ENCODE measurements at regions not wholly inside any gene's neighbourhood (a gene's known extent, or its start where the extent isn't known, plus 50 kb on each side); places are given as distances from the start of the nearest gene placed in this dataset.

DNA sequence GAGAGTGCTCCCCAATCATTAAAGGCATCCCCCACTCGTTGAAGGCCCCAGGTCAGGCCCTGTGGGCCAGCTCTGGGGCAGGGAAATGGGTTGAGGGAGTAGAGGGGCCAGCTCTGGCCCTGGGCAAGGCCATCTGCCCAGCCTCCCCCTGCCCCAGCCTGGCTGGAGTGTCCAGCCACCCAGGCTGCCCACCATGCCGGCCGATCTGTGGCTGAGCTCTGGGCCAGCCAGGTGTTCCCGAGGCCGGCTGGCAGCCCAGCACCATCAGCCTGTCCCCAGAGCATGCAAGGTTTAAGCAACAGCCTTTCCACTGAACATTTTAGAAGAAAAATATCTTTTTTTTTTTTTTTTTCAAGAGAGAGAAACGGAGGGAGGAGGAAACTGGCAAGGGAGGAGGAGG is 62.8 kb upstream of the LINGO1 start:
- DNase-seq (ENCODE audit: low read depth) = no peak
- in situ Hi-C loops (cut with HindIII; ENCODE audit: low sequenced_read_pairs) = no loop called here
- no peak overlapping the region for H3K4me3 ChIP-seq (ENCODE audit: low read depth, low read length)
- no peak for TF ChIP-seq CTCF (IDR thresholded peaks at IDR 0.05; ENCODE audit: low read depth, low read length, missing control alignments)

DNA sequence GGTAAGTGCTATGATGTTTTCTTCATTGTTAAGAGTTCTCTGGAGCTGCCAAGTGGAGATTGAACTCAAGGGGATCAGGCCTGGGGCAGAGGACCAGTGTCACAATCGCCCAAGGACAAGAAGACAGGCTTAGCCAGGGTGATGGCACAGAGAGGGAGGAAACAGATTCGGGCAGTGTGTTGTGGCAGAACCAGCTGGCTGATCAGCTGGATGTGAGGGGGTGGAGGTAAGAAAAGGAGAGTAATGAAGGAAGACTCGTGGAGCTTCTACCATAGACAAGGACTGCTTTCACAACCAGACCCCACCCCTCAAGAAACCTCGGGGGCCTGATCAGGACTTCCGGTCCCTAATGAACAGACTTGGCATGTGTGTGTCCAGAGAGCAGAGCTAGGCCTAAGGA is 60.9 kb upstream of the LINGO1 start:
- no peak overlapping the region for H3K4me3 ChIP-seq (ENCODE audit: low read depth, low read length)
- TF ChIP-seq CTCF (IDR thresholded peaks at IDR 0.05; ENCODE audit: low read depth, low read length, missing control alignments) = no peak

GRCh38 chr15:77692614-77693013 is 59.9 kb upstream of the LINGO1 start:
- DNase-seq (ENCODE audit: low read depth) = no peak
- TF ChIP-seq CTCF (IDR thresholded peaks at IDR 0.05; ENCODE audit: low read depth, low read length, missing control alignments) = no peak
- no peak overlapping the region for H3K4me3 ChIP-seq (ENCODE audit: low read depth, low read length)
- in situ Hi-C loops (cut with HindIII; ENCODE audit: low sequenced_read_pairs) = no loop called here

More for the DNA sequence above, 60.9 kb upstream of the LINGO1 start:
- in situ Hi-C loops (cut with HindIII; ENCODE audit: low sequenced_read_pairs) = no loop called here
- no peak for DNase-seq (ENCODE audit: low read depth)

DNA sequence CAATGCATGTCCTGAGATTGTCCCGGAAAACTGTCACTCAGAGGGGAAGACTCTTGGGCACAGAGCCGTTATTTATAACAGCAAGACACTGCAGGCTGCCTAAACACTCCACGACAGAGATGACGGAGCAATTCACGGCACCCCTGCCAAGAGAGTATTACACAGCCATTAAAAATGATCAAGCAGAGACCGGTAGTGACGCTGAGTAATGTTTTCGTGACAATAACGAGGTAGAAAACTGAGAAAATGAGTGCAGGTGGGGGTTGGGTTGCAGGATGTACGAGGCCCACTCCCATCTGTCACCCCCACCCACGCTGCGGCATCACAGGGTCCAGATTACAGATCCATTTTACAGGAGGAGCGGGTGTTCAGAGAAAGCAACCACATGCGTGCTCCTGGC is 58.9 kb upstream of the LINGO1 start:
- no peak for TF ChIP-seq CTCF (IDR thresholded peaks at IDR 0.05; ENCODE audit: low read depth, low read length, missing control alignments)
- in situ Hi-C loops (cut with HindIII; ENCODE audit: low sequenced_read_pairs) = no loop called here
- H3K4me3 ChIP-seq (ENCODE audit: low read depth, low read length) = no peak overlapping the region
- no peak for DNase-seq (ENCODE audit: low read depth)

GRCh38 chr15:77689821-77690220 is 57.1 kb upstream of the LINGO1 start:
- in situ Hi-C loops (cut with HindIII; ENCODE audit: low sequenced_read_pairs) = no loop called here
- no peak for TF ChIP-seq CTCF (IDR thresholded peaks at IDR 0.05; ENCODE audit: low read depth, low read length, missing control alignments)
- no peak for DNase-seq (ENCODE audit: low read depth)
- H3K4me3 ChIP-seq (ENCODE audit: low read depth, low read length) = no peak overlapping the region

DNA sequence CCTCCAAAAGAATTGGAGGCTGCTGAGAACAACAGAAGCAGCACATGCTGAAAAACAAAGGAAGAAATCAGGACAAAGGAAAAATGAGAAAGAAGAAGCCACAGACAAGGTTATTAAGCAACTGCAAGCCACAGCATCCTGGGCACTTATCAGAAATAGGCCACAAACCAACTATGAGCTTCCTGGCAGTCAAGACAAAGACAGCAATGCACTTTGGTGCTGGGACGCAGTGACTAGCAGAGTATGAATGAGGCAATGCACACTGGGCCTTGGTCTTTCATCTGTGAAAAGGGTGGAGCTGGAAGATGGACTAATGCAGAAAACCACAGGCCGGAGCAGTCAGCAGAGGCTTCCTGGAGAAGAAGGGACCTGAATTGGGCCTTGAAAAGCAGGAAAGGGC is 56.0 kb upstream of the LINGO1 start:
- in situ Hi-C loops (cut with HindIII; ENCODE audit: low sequenced_read_pairs) = no loop called here
- no peak overlapping the region for H3K4me3 ChIP-seq (ENCODE audit: low read depth, low read length)
- DNase-seq (ENCODE audit: low read depth) = no peak
- no peak for TF ChIP-seq CTCF (IDR thresholded peaks at IDR 0.05; ENCODE audit: low read depth, low read length, missing control alignments)

GRCh38 chr15:77688266-77688665 is 55.6 kb upstream of the LINGO1 start:
- no peak overlapping the region for H3K4me3 ChIP-seq (ENCODE audit: low read depth, low read length)
- no peak for TF ChIP-seq CTCF (IDR thresholded peaks at IDR 0.05; ENCODE audit: low read depth, low read length, missing control alignments)
- in situ Hi-C loops (cut with HindIII; ENCODE audit: low sequenced_read_pairs) = no loop called here
- DNase-seq (ENCODE audit: low read depth) = no peak

All from astrocyte of the cerebellum (primary cell).